Neural cell (in vitro differentiated cells): ENCODE measurements at regions not wholly inside any gene's neighbourhood (a gene's known extent, or its start where the extent isn't known, plus 50 kb on each side); places are given as distances from the start of the nearest gene placed in this dataset.

Experiments
- CTCF ChIP-seq: fragments of 450-650 bp; IDR thresholded peaks from 2 replicates; pipeline ENCODE4 v1.5.1; 2014; ENCODE audit warnings: antibody characterized with exemption, mild to moderate bottlenecking, moderate library complexity; ENCODE audit not compliant: poor library complexity, severe bottlenecking
- EZH2 ChIP-seq: fragments of 200-600, 300-800 bp; shearing (Covaris generic), sonication (generic); IDR thresholded peaks from 2 replicates; pipeline ENCODE4 v1.6.1; 2014; ENCODE audit warnings: antibody characterized with exemption, low read length, borderline replicate concordance, mild to moderate bottlenecking; ENCODE audit not compliant: insufficient read depth, poor library complexity, severe bottlenecking
- POLR2AphosphoS5 ChIP-seq: IDR thresholded peaks from 2 replicates; pipeline ENCODE4 v1.6.1; 2012

DNA sequence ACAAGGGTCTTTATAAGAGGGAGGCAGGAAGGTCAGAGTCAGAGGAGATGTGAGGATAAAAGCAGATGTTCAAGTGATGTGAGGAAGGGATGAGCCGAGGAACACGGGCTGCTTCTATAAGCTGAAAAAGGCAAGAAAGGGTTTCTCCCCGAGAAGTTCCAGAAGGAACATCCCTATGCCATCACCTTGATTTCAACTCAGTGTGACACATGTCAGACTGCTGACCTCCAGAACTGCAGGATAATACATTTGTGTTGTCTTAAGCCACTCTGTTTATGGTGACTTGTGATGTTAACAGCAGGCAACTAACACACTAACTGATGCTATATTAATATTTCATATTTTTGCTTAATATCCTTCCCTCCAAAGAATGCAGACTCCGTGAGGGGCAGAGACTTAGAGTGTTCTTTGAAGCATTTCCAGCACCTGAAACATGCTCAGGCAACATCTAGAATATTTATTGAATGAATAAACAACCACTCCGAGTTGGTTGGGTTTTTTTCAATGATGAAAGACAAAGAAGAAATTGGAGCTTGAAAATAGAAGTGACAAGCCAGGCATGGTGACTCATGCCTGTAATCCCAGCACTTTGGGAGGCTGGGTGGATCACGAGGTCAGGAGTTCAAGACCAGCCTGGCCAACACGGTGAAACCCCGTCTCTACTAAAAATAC lies 77.6 kb upstream of the ADRA1B start:
- TF ChIP-seq CTCF (no peak), EZH2 (no peak), POLR2AphosphoS5 (no peak)
